Keratinocyte (primary cell): ENCODE measurements at regions not wholly inside any gene's neighbourhood (a gene's known extent, or its start where the extent isn't known, plus 50 kb on each side); places are given as distances from the start of the nearest gene placed in this dataset.

ENCODE experiments used
- CTCF ChIP-seq, 3 experiments: IDR thresholded peaks in 1 of 3; conservative IDR thresholded peaks in 1 of 3; optimal IDR thresholded peaks in 1 of 3; 2 replicates in 2 of 3; 3 replicates in 1 of 3; pipeline versions ENCODE3 to v1.5.1; 2011; ENCODE audit warnings: low read length in 3 of 3, mild to moderate bottlenecking in 3 of 3, moderate library complexity in 2 of 3, control low read depth in 1 of 3, inconsistent platforms in 1 of 3; ENCODE audit not compliant: insufficient read depth in 2 of 3; ENCODE audit errors: extremely low read depth in 1 of 3
- EZH2 ChIP-seq: IDR thresholded peaks from one replicate; pipeline ENCODE4 v1.6.1; 2012; ENCODE audit warnings: inconsistent platforms, mild to moderate bottlenecking, low read length, moderate library complexity

- no peak for TF ChIP-seq CTCF (optimal IDR thresholded peaks at IDR 0.05 in 1 of 3, IDR thresholded peaks at IDR 0.05 in 1 of 3, conservative IDR thresholded peaks at IDR 0.05 in 1 of 3; ENCODE audit: extremely low read depth in 1 of 3, insufficient read depth in 2 of 3, low read length in 3 of 3)
- no peak for TF ChIP-seq EZH2
Measured at GRCh38 chr4:28822163-28822562, 1898.0 kb upstream of the PCDH7 start.
